ENCODE measurements at regions not wholly inside any gene's neighbourhood (a gene's known extent, or its start where the extent isn't known, plus 50 kb on each side); places are given as distances from the start of the nearest gene placed in this dataset.

- DNase-seq, result no peak
Measured at GRCh38 chr21:24188506-24188905, 1418.8 kb downstream of the MRPL39 start.

- DNase-seq, result no peak
Measured at GRCh38 chr21:24183077-24183476, 1424.2 kb downstream of the MRPL39 start.

- no peak for DNase-seq
Measured at GRCh38 chr21:24179110-24179509, 1428.2 kb downstream of the MRPL39 start.

GRCh38 chr21:24175106-24175505, 1432.2 kb downstream of the MRPL39 start:
- DNase-seq, result no peak

GRCh38 chr21:24171736-24172135, 1435.5 kb downstream of the MRPL39 start:
- DNase-seq, result no peak

GRCh38 chr21:24163539-24163938, 1443.7 kb downstream of the MRPL39 start:
- no peak for DNase-seq

- no peak for DNase-seq
Measured at GRCh38 chr21:24160528-24160927, 1446.8 kb downstream of the MRPL39 start.

GRCh38 chr21:24153137-24153536, 1454.1 kb downstream of the MRPL39 start:
- DNase-seq, result no peak

GRCh38 chr21:24150753-24151152, 1456.5 kb downstream of the MRPL39 start:
- no peak for DNase-seq

- no peak for DNase-seq
Measured at GRCh38 chr21:24148461-24148860, 1458.8 kb downstream of the MRPL39 start.

GRCh38 chr21:24147674-24148073, 1459.6 kb downstream of the MRPL39 start:
- no peak for DNase-seq

GRCh38 chr21:24131056-24131455, 1476.2 kb downstream of the MRPL39 start:
- no peak for DNase-seq

- DNase-seq, result no peak
Measured at GRCh38 chr21:24127651-24128050, 1479.6 kb downstream of the MRPL39 start.

GRCh38 chr21:24123785-24124184, 1483.5 kb downstream of the MRPL39 start:
- no peak for DNase-seq

- no peak for DNase-seq
Measured at GRCh38 chr21:24118738-24119459, 1488.4 kb downstream of the MRPL39 start.

- no peak for DNase-seq
Measured at GRCh38 chr21:24115141-24115540, 1492.1 kb downstream of the MRPL39 start.

- DNase-seq, result no peak
Measured at GRCh38 chr21:24112020-24112419, 1495.3 kb downstream of the MRPL39 start.

- DNase-seq, result no peak
Measured at GRCh38 chr21:24110846-24111245, 1496.4 kb downstream of the MRPL39 start.

- no peak for DNase-seq
Measured at GRCh38 chr21:24097181-24097580, 1510.1 kb downstream of the MRPL39 start.

- no peak for DNase-seq
Measured at GRCh38 chr21:24096651-24097050, 1510.6 kb downstream of the MRPL39 start.

GRCh38 chr21:24093032-24093431, 1514.2 kb downstream of the MRPL39 start:
- no peak for DNase-seq

- no peak for DNase-seq
Measured at GRCh38 chr21:24076179-24076578, 1531.1 kb downstream of the MRPL39 start.

- no peak for DNase-seq
Measured at GRCh38 chr21:24055696-24056095, 1551.6 kb downstream of the MRPL39 start.

GRCh38 chr21:24050231-24050630, 1557.0 kb downstream of the MRPL39 start:
- no peak for DNase-seq

- DNase-seq, result no peak
Measured at GRCh38 chr21:24046829-24047443, 1560.3 kb downstream of the MRPL39 start.

Measured in right hindlimb (tissue), 1 donor.